OCI-LY7 (cell line): ENCODE measurements at regions not wholly inside any gene's neighbourhood (a gene's known extent, or its start where the extent isn't known, plus 50 kb on each side); places are given as distances from the start of the nearest gene placed in this dataset.

ENCODE experiments used
- BruUV-seq: library from RNA; stranded (reverse); fragments of 400-500 nt; replicated peaks from 2 replicates; lab custom pipeline; 2021; lab: Mats Ljungman, UMichigan
- CTCF ChIA-PET: fragments of 300-600 bp; sonication (Branson Sonifier 250); formaldehyde crosslinking; loops from one replicate; lab custom pipeline; 2022; ENCODE audit warnings: antibody characterized with exemption; ENCODE audit not compliant: unreplicated experiment; lab: Charles Lee
- POLR2A ChIA-PET: fragments of 300-600 bp; sonication (Branson Sonifier 250); formaldehyde crosslinking; loops from one replicate; lab custom pipeline; 2022; ENCODE audit warnings: antibody characterized with exemption; lab: Charles Lee
- DNase-seq: peaks from one replicate; pipeline ENCODE4 v3.0.0-alpha.2; 2015; ENCODE audit warnings: low spot score
- H2AFZ ChIP-seq: fragments of 200-600 bp; sonication (generic), shearing (Covaris generic); 2 replicates; pipeline ENCODE4 v1.6.1; 2014; ENCODE audit warnings: mild to moderate bottlenecking, antibody characterized with exemption, low read length, moderate library complexity
- H3K27ac ChIP-seq: fragments of 200-600 bp; sonication (generic); 2 replicates; pipeline ENCODE4 v1.5.1; 2014; ENCODE audit warnings: mixed run types, low read depth, mild to moderate bottlenecking, moderate library complexity, low read length, inconsistent platforms; ENCODE audit not compliant: poor library complexity, severe bottlenecking
- H3K36me3 ChIP-seq: fragments of 200-600 bp; sonication (generic); 2 replicates; pipeline ENCODE4 v1.6.1; 2014; ENCODE audit warnings: mild to moderate bottlenecking, antibody characterized with exemption, low read length, moderate library complexity, mixed read lengths; ENCODE audit not compliant: insufficient read depth
- H3K4me1 ChIP-seq: fragments of 200-600 bp; sonication (generic); 2 replicates; pipeline ENCODE4 v1.5.1; 2014; ENCODE audit warnings: mild to moderate bottlenecking, low read length; ENCODE audit not compliant: insufficient read depth, poor library complexity, severe bottlenecking
- H3K4me2 ChIP-seq: fragments of 200-600 bp; sonication (generic); 2 replicates; pipeline ENCODE4 v1.6.1; 2014; ENCODE audit warnings: mild to moderate bottlenecking, low read length
- H3K4me3 ChIP-seq: fragments of 200-600 bp; sonication (generic); 2 replicates; pipeline ENCODE4 v1.5.1; 2014; ENCODE audit warnings: mild to moderate bottlenecking, low read depth, low read length; ENCODE audit not compliant: poor library complexity, severe bottlenecking
- H3K79me2 ChIP-seq: fragments of 200-600 bp; sonication (generic); 2 replicates; pipeline ENCODE4 v1.6.1; 2016; ENCODE audit warnings: low read depth, mild to moderate bottlenecking, low read length, moderate library complexity, mixed read lengths; ENCODE audit not compliant: insufficient read depth
- H3K9me2 ChIP-seq: fragments of 200-600 bp; sonication (generic); 2 replicates; pipeline ENCODE4 v1.6.1; 2016; ENCODE audit warnings: mild to moderate bottlenecking, low read length, mixed read lengths; ENCODE audit not compliant: insufficient read depth
- H3K9me3 ChIP-seq: fragments of 200-600 bp; sonication (generic); 2 replicates; pipeline ENCODE4 v1.6.1; 2014; ENCODE audit warnings: mild to moderate bottlenecking, mixed run types, low read length, mixed read lengths
- H4K20me1 ChIP-seq: fragments of 200-600 bp; sonication (generic); 2 replicates; pipeline ENCODE4 v1.6.1; 2014; ENCODE audit warnings: mild to moderate bottlenecking, antibody characterized with exemption, low read length, moderate library complexity, mixed read lengths; ENCODE audit not compliant: insufficient read depth
- EZH2phosphoT487 ChIP-seq: fragments of 200-600 bp; sonication (generic); IDR thresholded peaks from 2 replicates; pipeline ENCODE4 v1.6.1; 2018; ENCODE audit warnings: low read depth, borderline replicate concordance, mild to moderate bottlenecking, mixed run types, antibody characterized with exemption, low read length, moderate library complexity, mixed read lengths
- intact Hi-C: fragments of 100-400 bp; cut with micrococcal nuclease; formaldehyde crosslinking; loops from one replicate; pipeline ENCODE4 v1.10.0; 2022; ENCODE audit not compliant: unreplicated experiment
- TF ChIP-seq, protein P1 (sequence below): fragments of 200-600 bp; sonication (generic); conservative IDR thresholded peaks from 2 replicates; pipeline ENCODE4 v1.5.1; 2014; ENCODE audit warnings: mild to moderate bottlenecking, antibody characterized with exemption, low read length, moderate library complexity, mixed read lengths

DNA sequence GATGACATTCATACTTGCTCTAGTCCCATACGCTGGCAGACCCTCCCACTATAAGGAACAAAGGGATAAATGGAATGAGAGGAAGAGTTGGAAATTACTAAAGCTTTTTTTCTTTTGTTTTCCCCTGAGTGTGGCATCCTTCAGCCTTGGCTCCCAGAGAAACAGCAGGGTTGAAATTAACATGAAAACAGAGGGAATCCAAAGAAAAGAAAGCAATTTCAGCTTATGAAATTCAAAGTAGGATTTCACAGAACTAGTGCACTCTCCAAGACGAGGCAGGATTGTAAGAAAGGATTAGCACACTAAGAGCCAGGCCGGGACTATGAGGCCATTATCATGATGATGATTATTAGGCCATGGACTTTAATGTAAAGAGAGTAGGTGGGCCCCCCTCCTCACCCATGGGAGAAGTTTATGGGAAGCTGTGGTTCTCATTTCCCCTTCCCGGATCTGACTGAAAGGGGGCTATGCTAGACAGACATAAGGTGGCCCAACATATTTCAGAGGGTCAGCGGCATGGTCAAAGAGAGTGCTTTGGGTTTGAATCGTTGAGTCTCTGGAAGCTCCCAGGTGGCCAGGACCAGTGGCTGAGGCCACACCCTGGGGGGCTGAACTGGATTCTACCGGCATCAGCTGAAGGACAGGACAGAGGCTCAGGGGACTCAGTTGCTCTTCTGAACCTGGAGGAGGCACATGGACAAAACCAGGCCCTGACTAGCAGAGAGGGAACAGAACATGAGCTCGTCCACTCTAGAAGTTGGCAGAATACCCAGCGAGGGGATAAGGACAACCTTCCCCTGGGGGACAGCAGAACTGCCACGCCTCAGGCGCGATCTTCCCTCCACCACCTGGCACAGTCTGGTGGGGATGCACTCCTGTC lies 100.1 kb upstream of the ARL4C start:
- TF ChIP-seq, protein P1, sequence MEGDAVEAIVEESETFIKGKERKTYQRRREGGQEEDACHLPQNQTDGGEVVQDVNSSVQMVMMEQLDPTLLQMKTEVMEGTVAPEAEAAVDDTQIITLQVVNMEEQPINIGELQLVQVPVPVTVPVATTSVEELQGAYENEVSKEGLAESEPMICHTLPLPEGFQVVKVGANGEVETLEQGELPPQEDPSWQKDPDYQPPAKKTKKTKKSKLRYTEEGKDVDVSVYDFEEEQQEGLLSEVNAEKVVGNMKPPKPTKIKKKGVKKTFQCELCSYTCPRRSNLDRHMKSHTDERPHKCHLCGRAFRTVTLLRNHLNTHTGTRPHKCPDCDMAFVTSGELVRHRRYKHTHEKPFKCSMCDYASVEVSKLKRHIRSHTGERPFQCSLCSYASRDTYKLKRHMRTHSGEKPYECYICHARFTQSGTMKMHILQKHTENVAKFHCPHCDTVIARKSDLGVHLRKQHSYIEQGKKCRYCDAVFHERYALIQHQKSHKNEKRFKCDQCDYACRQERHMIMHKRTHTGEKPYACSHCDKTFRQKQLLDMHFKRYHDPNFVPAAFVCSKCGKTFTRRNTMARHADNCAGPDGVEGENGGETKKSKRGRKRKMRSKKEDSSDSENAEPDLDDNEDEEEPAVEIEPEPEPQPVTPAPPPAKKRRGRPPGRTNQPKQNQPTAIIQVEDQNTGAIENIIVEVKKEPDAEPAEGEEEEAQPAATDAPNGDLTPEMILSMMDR = no peak
- TF ChIP-seq EZH2phosphoT487 = no peak
- BruUV-seq = no TSS peak
- Histone ChIP-seq H3K36me3 (no peaks in the 10 kb centered on the region), H4K20me1 (no peaks in the 10 kb centered on the region), H3K79me2 (no peaks in the 10 kb centered on the region), H3K4me1 (no peaks in the 10 kb centered on the region), H3K27ac (no peak overlapping the region), H3K9me2 (no peaks in the 10 kb centered on the region), H2AFZ (no peak overlapping the region), H3K9me3 (no peaks in the 10 kb centered on the region), H3K4me2 (no peak overlapping the region), H3K4me3 (no peak overlapping the region)
- ChIA-PET POLR2A (interaction anchor here (0.7 kb wide), 1 partner anchor 298 kb away, joined by 3 read pairs; no protein-coding TSS in a partner anchor), CTCF (no interaction called here)
- intact Hi-C loops = no loop called here
- DNase-seq = no peak

DNA sequence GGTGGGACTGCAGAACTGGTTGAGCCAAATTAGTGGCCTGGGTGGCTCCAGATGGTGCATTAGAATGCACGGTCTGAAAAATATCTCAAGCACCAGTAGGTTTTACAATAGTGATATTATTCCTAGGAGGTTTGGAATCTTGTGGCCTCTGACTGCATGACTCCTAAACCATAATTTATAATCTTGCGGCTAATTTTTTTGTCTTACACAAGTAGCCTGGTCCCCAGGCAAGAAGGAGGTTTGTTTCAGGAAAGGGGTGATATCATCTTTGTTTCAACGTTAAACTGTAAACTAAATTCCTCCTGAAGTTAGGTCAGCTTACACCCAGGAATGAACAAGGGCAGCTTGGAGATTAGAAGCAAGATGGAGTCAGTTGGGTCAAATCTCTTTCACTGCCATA lies 98.9 kb upstream of the ARL4C start:
- intact Hi-C loops = no loop called here
- Histone ChIP-seq H3K4me2 (no peak overlapping the region), H3K27ac (no peak overlapping the region), H3K36me3 (no peaks in the 10 kb centered on the region), H3K9me3 (no peaks in the 10 kb centered on the region), H2AFZ (no peak overlapping the region), H3K9me2 (no peaks in the 10 kb centered on the region), H3K4me1 (no peaks in the 10 kb centered on the region), H3K79me2 (no peaks in the 10 kb centered on the region), H3K4me3 (no peak overlapping the region), H4K20me1 (no peaks in the 10 kb centered on the region)
- POLR2A ChIA-PET = interaction anchor here (0.6 kb wide), 1 partner anchor 24 kb away, joined by 5 read pairs; no protein-coding TSS in a partner anchor
- no peak for DNase-seq
- no TSS peak for BruUV-seq
- CTCF ChIA-PET = no interaction called here
- no peak for TF ChIP-seq EZH2phosphoT487
- TF ChIP-seq, protein P1 = no peak

DNA sequence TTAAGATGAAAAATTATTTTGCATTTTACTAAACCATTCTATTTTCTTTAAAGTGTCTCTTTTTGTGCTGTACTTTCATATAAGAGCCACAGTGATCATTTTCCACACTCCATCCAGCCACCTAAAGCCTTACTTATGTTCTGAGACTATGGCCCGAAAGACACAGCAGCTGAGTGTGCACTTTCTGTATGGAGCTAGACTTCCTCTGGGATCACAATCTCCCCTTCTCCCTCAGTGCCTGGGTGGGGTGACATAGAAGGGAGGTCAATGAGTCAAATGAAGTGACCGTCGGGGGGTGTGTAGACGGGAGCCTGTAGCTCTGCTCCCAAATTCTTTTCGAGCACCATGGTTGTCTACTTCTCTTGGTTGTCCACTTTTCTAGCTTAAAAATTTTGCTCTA lies 97.8 kb upstream of the ARL4C start:
- ChIA-PET CTCF (no interaction called here), POLR2A (no interaction called here)
- DNase-seq = no peak
- H3K9me3 ChIP-seq = no peaks in the 10 kb centered on the region
- no peaks in the 10 kb centered on the region for H3K9me2 ChIP-seq
- no peaks in the 10 kb centered on the region for H3K4me1 ChIP-seq
- no peaks in the 10 kb centered on the region for H4K20me1 ChIP-seq
- no peaks in the 10 kb centered on the region for H3K79me2 ChIP-seq
- no peak overlapping the region for H3K4me2 ChIP-seq
- no TSS peak for BruUV-seq
- intact Hi-C loops = no loop called here
- no peak overlapping the region for H2AFZ ChIP-seq
- H3K36me3 ChIP-seq = no peaks in the 10 kb centered on the region
- no peak for TF ChIP-seq EZH2phosphoT487
- TF ChIP-seq, protein P1 = no peak
- H3K27ac ChIP-seq = no peak overlapping the region
- no peak overlapping the region for H3K4me3 ChIP-seq
